Activated CD4-positive, alpha-beta T cell treated with anti-CD3 and anti-CD28 coated beads, Interleukin-2, amount 50 U/mL, for 1 hour (primary cell): ENCODE measurements at regions not wholly inside any gene's neighbourhood (a gene's known extent, or its start where the extent isn't known, plus 50 kb on each side); places are given as distances from the start of the nearest gene placed in this dataset.

Experiments used
- DNase-seq: peaks from one replicate; pipeline ENCODE4 v3.0.0-alpha.2; 2020

GRCh38 chr1:5448486-5448885 lies 543.7 kb downstream of the NPHP4 start:
- DNase-seq: peak; percentile 18

GRCh38 chr1:5447503-5447960 lies 544.7 kb downstream of the NPHP4 start:
- no peak for DNase-seq

GRCh38 chr1:5444396-5444795 lies 547.8 kb downstream of the NPHP4 start:
- DNase-seq: no peak

GRCh38 chr1:5436808-5437207 lies 555.4 kb downstream of the NPHP4 start:
- DNase-seq: no peak

DNA sequence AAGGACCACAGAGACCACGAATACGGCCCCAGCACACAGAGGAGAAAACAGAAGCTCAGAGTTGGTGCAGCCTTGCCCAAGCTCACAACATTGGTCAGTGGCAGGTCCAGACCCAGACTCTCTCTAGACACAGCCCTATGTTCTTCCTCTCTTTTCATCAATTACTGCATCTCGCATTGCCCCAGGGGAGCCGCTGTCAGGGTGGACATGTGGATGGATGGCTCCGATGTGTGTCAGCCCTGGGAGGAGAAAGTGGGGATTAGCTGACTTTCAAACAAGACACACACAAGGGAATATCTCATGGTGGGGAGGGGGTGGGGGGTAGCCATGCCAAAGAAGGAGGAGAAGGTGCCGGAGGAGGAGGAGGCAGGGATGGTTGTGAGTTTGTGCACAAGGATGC lies 556.8 kb downstream of the NPHP4 start:
- DNase-seq: no peak

DNA sequence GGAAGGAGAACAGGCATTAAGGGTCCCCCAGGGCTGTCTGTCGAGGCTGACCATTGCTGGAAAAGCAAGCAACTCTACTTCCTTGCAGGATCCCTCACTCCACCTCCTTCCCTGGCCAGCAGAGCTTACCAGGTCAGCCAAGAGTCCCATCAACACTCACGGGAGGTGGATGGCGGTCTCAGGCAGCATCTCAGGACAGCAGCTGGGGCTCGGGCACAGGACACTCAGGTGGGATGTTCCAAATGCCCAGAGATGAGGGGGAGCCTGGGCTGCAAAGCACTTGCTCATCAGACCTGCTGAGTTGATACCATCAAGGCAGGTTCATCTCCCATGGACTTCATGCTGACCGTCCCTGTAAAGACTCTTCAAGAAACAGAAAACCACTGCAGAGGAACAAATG lies 559.8 kb downstream of the NPHP4 start:
- DNase-seq: no peak

GRCh38 chr1:5430911-5431697 lies 561.1 kb downstream of the NPHP4 start:
- no peak for DNase-seq

DNA sequence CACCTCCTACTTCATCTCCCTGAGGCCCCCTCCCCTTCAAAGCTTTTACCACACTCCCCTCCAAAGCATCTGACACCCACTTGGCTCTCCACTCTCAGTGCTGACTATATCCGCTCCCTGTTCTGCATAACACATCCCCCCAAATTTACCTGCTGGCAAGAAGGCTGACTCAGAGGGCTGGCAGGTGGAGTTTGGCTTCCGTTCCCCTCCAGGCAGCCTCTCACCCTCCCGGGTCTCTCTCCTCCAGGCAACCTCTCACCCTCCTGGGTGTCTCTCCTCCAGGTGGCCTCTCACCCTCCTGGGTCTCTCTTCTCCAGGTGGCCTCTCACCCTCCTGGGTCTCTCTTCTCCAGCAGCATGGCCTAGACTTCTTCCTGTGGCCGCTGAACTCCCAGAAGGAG lies 562.1 kb downstream of the NPHP4 start:
- no peak for DNase-seq

GRCh38 chr1:5428351-5428750 lies 563.9 kb downstream of the NPHP4 start:
- DNase-seq: no peak

DNA sequence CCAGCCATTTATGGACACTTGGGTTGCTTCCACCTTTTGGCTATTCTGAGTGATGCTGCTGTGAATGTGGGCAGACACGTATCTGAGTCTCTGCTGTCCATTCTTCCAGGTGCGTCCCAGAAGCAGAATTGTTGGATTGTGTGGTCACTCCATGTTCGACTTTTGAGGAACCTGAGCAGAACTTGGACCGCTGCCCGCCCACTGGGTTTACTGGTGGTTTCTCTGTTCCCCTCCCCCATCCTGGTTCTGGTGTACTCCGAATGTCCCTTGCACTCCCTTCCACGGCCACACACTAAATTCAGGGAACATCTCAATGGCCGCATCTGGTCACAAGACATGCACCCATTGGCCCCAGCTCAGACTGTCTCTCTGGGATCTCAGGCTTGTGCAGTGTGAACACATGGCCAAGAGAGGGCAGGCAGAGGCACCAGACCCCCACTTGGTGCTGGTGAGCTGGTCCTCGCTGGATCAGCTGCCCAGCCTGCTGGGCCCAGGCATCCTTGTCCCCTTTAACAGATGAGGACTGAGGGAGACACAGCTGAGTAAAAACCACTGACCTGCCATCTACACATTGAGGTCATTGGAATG lies 565.1 kb downstream of the NPHP4 start:
- DNase-seq: no peak

DNA sequence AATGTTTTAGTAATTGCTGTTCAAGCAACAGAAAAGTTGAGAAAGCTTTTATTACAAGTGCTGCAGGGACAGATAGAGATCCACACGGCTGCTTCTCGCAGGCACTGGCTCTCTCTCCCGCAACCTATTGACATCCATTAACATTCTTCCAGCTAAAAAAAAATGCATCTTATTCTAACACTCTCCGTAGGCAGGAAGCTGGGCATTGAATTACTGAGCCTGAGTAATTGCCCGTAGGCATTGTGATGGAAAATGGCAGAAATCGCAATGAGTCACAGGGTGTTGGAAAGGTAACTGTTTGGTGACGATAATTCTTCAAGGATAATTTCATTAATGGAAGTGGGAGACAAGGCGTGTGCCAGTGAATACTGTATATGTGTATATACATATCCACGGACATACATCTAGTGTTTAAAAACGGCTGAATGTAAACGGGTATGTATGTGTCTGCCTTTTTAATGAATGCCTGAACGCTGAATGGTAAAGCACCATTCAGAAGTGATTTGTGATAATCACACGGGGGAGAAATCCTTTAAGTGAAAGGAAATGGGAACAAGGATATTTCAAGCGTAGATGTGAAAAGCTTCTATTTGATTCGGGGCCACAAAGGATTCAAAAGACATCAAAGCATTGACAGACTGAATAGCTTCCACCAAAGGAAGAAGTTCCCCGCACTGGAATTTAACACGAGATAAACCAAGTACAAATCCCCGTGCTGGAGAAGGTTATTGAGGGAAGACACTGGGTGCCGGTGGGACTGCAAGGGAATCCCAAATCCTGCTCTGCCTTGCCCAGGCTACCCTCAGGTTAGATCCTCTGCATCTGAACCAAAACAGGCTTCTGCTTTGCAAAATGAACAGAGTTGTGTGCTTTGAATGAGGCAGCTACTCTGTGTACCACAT lies 567.2 kb downstream of the NPHP4 start:
- DNase-seq: no peak

DNA sequence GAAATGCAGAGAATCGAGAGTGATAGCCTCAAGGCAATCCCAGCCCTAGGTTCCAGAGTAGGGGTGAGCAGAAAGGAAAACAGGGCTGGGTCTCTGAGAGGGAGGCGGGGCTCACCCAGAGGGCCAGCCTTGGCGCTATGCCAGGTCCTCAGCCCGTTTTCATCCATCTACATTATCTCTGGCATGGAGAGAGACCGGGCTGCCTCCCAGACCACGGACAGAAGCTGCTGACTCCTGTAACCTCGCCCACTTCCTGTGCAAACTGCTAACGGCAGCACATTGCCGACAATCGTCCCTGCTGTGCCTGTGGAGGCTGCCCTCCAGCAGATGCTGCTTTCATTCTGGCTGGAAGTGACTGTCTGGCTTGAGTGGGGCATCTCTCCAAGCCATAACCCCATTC lies 569.1 kb downstream of the NPHP4 start:
- peak; percentile 3 for DNase-seq

DNA sequence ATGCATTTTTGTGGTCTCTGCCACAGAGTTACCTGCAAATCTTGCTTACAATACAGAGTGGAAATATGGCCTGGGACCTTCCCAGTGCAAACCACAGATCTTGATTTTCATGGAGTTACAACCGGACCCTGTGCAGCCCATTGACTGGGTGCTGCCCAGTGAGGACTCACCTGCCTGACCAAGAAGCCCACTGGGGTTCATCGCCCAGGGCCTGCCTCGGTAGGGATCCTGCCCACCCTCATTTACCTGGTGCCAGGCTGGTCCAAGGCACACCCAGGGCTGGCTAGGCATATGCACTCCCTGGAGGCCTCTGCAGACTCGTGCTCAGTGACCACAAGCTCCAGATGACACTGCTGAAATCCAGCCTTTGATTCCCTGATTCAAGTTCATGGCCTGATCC lies 572.7 kb downstream of the NPHP4 start:
- no peak for DNase-seq

DNA sequence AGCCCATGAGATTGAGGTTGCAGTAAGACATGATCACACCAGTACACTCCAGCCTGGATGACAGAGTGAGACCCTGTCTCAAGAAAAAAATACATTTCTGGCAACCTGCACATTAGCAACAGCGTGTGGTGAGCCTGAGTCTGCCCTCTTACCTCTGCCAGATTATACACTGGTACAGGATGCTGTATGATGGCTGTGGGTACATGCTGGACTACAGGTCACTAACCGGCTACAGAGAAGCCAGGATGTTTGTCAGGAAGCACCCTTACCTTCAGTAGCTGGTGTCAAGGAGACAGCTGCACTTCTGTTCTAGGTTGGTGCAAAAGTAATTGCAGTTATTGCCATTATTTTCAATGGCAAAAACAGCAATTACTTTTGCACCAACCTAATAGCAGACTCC lies 575.7 kb downstream of the NPHP4 start:
- no peak for DNase-seq

DNA sequence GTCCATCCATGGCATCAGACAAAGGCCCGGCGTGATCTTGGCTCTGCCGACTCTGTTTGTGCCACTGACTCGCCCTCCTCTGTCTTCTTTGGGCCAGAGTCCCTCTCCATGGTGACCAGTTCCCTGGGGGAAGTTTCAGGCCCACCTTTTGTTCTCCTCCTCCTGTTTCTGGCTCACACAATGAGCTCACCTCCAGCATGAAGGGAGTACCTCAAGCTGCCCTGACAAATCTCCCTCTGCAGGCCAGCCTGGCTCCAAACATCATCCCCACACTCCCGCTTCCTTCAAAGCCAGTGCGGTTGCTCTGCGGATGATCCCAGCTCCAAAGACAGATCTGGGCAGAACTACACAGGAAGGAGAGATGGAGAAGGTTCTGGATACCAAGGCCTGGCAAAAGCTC lies 576.6 kb downstream of the NPHP4 start:
- no peak for DNase-seq

GRCh38 chr1:5410652-5411051 lies 581.6 kb downstream of the NPHP4 start:
- no peak for DNase-seq

DNA sequence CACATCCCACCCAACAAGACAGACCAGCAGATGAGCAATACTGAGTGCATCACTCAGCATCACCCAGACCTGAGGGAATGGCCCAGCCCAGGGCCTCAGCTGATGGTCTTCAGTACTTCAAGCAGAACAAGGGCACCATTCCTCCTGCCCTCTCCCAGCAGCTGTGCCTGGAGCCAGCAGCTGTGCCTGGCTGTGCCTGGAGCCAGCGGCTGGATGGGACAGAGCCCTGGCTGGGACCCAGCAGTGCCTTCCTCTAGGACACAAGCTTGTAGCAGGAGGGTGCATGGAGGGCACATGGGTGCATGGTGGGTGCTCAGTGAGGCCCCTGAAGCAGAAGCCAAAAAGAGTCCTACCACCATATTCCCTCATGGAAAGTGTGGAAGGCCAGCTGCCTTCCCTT lies 583.8 kb downstream of the NPHP4 start:
- DNase-seq: no peak

- DNase-seq: no peak
Observed at GRCh38 chr1:5405263-5405662, 587.0 kb downstream of the NPHP4 start.

DNA sequence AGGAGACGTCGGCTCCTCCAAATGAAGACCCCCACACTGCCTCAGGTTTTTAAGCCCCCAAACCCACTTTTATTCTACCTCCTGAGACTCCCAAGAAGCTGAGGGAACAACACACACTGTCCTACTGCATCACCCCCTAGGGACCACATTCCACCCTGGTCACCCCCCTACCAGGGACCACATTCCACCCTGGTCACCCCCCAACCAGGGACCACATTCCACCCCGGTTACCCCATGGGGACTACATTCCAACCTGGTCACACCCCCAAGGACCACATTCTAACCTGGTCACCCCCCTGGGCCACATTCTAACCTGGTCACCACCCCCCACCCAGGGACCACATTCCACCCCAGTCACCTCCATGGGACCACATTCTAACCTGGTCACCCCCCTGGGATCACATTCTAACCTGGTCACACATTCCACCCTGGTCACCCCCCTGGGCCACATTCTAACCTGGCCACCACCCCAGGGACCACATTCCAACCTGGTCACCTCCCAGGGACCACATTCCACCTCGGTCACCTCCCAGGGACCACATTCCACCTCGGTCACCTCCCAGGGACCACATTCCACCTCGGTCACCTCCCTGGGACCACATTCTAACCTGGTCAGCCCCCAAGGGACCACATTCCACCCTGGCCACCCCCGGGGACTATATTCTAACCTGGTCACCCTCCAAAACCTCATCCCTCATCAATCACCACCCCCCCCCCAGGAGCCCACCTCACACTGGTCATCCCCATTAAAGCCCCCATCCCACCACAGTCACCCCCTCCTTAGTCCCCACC lies 587.6 kb downstream of the NPHP4 start:
- no peak for DNase-seq

DNA sequence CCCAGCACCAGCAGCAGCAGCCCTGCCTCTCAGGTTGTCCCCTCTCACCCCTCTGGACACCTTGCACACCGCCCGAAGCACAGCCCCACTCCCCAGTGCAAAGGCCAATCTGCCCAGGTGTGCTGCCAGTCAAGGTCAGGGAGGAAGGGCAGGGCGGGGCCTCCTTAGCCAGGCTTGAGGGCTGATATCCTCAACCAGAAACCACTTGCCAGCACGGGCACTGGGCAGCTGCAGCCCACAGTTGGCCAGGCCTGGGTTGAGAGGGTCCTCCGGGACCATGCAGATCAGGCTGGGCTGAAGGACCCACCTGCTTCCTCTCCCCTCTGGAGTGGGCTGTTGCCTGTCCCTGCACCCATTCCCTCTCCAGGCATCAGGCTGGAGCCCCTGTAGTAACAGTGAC lies 588.3 kb downstream of the NPHP4 start:
- DNase-seq: no peak

DNA sequence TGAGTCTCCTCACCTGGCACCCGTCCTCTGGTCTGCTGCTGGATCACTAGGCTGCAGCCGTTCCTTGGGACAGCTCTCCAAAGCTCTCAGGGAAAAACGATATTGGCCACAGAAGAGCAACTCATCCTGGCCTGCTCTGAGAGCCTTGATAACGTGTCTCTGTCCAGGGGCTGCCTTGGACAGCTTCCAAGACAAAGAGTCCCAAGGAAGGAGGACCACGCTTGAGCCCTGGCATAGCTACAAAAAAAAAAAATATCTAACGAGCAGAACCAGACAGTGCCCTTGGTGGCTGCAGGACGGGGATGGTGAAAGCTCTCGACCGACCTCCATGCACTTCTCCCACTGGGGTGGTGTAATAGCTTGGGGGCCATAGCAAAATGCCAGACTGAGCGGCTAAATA lies 589.6 kb downstream of the NPHP4 start:
- no peak for DNase-seq

- no peak for DNase-seq
Observed at GRCh38 chr1:5399771-5400170, 592.5 kb downstream of the NPHP4 start.

DNA sequence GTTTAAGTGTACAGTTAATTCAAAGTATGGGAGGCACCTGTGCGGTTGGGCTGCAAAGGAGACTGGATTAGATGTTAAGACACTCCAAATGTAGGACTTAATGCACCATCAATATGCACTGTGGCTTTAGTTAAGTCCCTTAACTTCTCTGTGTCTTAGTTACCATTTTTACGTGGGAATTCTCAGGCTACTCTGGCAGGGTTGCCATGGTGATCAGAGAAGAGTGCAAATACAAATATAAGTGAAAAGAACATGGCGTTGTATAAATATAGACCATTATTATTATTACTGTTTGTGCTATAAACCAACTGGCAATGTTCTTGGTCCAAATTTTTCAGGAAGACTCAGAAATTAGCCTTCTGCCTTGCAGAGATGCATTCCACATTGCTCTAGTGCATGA lies 595.6 kb downstream of the NPHP4 start:
- DNase-seq: no peak
